ENCODE measurements at regions not wholly inside any gene's neighbourhood (a gene's known extent, or its start where the extent isn't known, plus 50 kb on each side); places are given as distances from the start of the nearest gene placed in this dataset.

DNA sequence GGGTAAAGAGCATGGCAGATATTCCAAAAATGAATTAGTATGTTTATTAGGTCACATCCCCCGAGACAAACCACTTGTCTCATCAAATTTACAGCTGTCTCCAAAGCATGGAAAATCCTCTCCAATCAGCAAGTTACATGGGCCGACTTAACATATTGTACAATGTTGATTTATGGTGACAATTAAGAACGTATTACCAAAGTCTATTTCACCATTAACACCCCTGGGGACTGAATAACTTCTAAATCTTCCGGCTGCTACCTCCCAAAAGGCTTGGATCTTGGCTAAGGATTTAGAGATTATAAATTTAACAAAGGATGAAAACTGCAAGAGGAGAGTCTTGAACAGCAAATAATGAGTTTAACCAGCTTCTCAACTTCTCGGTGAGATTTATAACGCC is 311.9 kb downstream of the NPIPA8 start:
- TF ChIP-seq, protein P1, sequence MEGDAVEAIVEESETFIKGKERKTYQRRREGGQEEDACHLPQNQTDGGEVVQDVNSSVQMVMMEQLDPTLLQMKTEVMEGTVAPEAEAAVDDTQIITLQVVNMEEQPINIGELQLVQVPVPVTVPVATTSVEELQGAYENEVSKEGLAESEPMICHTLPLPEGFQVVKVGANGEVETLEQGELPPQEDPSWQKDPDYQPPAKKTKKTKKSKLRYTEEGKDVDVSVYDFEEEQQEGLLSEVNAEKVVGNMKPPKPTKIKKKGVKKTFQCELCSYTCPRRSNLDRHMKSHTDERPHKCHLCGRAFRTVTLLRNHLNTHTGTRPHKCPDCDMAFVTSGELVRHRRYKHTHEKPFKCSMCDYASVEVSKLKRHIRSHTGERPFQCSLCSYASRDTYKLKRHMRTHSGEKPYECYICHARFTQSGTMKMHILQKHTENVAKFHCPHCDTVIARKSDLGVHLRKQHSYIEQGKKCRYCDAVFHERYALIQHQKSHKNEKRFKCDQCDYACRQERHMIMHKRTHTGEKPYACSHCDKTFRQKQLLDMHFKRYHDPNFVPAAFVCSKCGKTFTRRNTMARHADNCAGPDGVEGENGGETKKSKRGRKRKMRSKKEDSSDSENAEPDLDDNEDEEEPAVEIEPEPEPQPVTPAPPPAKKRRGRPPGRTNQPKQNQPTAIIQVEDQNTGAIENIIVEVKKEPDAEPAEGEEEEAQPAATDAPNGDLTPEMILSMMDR (IDR thresholded peaks at IDR 0.05; ENCODE audit: low read depth, low read length, poor library complexity, severe bottlenecking): no peak
- TF ChIP-seq EZH2phosphoT487 (IDR thresholded peaks at IDR 0.05; ENCODE audit: borderline replicate concordance, low read length): no peak
